Dendritic cell treated with granulocyte-macrophage colony-stimulating factor and Interleukin-4, amounts not matched to agents 40 ng/mL and 50 ng/mL, for 4 days (primary cell): ENCODE measurements at regions not wholly inside any gene's neighbourhood (a gene's known extent, or its start where the extent isn't known, plus 50 kb on each side); places are given as distances from the start of the nearest gene placed in this dataset.
"Not testable (repeated sequence)": the region's sequence is repeated elsewhere in the genome, so short reads cannot be mapped to it uniquely, and the experiment has no call there.

Experiments
- H3K27ac Mint-ChIP-seq: one replicate; pipeline ENCODE4 v1.8.0; 2022; ENCODE audit warnings: mild to moderate bottlenecking, mixed read lengths
- H3K27me3 Mint-ChIP-seq: one replicate; pipeline ENCODE4 v1.8.0; 2022; ENCODE audit warnings: mild to moderate bottlenecking, mixed read lengths
- H3K36me3 Mint-ChIP-seq: one replicate; pipeline ENCODE4 v1.8.0; 2022; ENCODE audit warnings: low read depth, mixed read lengths
- H3K4me1 Mint-ChIP-seq: one replicate; pipeline ENCODE4 v1.8.0; 2022; ENCODE audit warnings: low read depth, mixed read lengths
- H3K4me3 Mint-ChIP-seq: one replicate; pipeline ENCODE4 v1.8.0; 2022; ENCODE audit warnings: mild to moderate bottlenecking, moderate library complexity, mixed read lengths
- H3K9me3 Mint-ChIP-seq: one replicate; pipeline ENCODE4 v1.8.0; 2022; ENCODE audit warnings: mixed read lengths
- intact Hi-C: fragments of 100-400 bp; cut with micrococcal nuclease; formaldehyde crosslinking; loops from one replicate; pipeline ENCODE4 v1.15.0; 2022

DNA sequence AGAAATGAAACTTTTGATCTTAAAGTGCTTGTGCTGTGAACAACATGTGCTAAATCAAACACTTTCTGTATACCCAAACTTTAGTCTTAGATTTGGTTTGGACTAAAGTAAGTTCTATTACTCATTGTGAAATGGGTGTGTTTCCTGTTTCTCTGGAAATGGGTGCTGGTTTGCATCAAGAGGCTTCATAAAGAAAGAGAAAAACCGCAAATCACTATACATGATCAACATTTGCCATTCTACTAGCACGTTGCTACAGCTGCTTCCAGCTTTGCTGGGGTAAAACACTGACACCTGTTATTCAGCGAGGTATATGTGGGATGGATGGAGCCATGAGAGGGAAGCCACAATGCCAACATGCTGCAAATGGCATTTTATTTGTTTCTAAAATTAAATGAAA lies 547.0 kb upstream of the ACVR2A start:
- Mint-ChIP-seq H3K36me3 (no peaks in the 10 kb centered on the region), H3K4me3 (no peak overlapping the region), H3K27me3 (no peaks in the 10 kb centered on the region), H3K4me1 (no peaks in the 10 kb centered on the region), H3K27ac (no peak overlapping the region), H3K9me3 (peaks cover 9% of the 10 kb centered on the region)
- intact Hi-C loops, result no loop called here

DNA sequence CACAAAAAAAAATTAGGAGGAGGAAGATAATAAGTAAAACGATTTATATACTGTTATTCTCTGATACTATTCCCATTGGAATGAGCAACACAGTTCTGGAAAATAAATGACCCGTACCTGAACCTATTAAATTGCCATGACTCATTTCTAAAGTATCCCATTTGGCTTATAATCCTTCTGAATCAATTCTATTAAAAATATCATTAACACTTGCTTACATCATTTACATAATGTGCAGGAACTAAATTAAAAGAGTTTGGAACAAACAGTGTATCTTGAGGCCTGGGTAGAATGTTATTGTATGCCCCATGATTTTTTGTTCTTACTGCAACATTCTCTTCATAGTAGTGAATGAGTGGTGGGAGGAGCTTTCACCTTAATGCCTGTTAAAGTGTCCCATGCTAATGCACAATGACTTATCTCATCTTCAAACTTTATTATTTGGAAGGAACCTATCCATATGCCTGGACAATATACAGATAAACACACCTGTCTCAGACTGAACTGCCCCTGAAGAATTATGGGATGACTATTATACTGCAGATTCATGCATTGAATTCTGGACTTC lies 549.9 kb upstream of the ACVR2A start:
- Mint-ChIP-seq H3K9me3 (peaks cover 19% of the 10 kb centered on the region), H3K36me3 (no peaks in the 10 kb centered on the region), H3K4me1 (no peaks in the 10 kb centered on the region), H3K27me3 (no peaks in the 10 kb centered on the region), H3K27ac (no peak overlapping the region), H3K4me3 (no peak overlapping the region)
- intact Hi-C loops, result no loop called here

- Mint-ChIP-seq H3K27me3 (no peaks in the 10 kb centered on the region), H3K4me3 (no peak overlapping the region), H3K27ac (no peak overlapping the region), H3K9me3 (peaks cover 19% of the 10 kb centered on the region), H3K36me3 (no peaks in the 10 kb centered on the region), H3K4me1 (no peaks in the 10 kb centered on the region)
- intact Hi-C loops, result no loop called here
Measured at GRCh38 chr2:147293991-147294824, 550.6 kb upstream of the ACVR2A start.

GRCh38 chr2:147288131-147288530 lies 556.7 kb upstream of the ACVR2A start:
- H3K36me3 Mint-ChIP-seq, result no peaks in the 10 kb centered on the region
- no peak overlapping the region for H3K27ac Mint-ChIP-seq
- intact Hi-C loops, result no loop called here
- H3K4me3 Mint-ChIP-seq, result no peak overlapping the region
- H3K4me1 Mint-ChIP-seq, result no peaks in the 10 kb centered on the region
- no peaks in the 10 kb centered on the region for H3K27me3 Mint-ChIP-seq
- peaks cover 19% of the 10 kb centered on the region for H3K9me3 Mint-ChIP-seq

DNA sequence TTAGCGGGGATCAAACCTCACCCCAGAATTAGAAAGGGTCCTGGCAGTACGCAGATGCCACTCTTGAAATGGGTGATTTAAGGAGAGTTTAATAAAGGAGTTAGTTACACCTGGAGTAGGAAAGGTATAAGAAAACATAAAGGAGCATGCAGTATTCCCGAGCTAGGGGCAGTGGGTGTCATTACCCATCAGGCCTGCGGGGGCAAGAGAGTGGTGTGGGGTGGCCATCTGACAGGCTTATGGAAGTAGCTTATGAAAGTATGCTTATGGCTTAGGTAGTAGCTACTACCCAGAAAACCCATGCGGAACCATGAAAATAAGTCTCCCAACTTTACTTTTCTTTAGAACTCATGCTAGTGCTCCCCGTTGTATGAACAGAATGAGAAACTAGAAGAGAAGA lies 568.9 kb upstream of the ACVR2A start:
- no peaks in the 10 kb centered on the region for H3K27me3 Mint-ChIP-seq
- no peak overlapping the region for H3K27ac Mint-ChIP-seq
- H3K9me3 Mint-ChIP-seq, result peaks cover 27% of the 10 kb centered on the region
- no peaks in the 10 kb centered on the region for H3K36me3 Mint-ChIP-seq
- H3K4me3 Mint-ChIP-seq, result no peak overlapping the region
- H3K4me1 Mint-ChIP-seq, result no peaks in the 10 kb centered on the region
- intact Hi-C loops, result no loop called here

DNA sequence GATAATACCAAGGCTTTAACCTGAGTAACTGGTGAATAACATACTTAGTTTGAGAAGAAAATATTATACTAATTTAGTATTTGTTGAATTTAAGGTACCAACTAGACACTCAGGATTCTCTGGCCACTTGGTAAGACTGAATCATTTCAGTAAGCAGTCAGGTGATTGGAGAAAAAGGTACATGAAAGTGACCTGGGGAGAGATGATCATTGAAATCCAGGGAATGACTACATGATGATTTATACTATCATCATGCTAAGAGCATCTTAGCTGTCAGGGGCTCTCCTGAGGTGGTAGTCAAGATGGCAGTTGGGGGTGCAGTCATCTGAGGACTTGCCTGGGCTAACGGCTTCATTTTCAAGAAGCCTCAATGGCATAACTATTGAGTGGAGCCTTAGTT lies 571.2 kb upstream of the ACVR2A start:
- no peaks in the 10 kb centered on the region for H3K27me3 Mint-ChIP-seq
- H3K4me1 Mint-ChIP-seq, result no peaks in the 10 kb centered on the region
- intact Hi-C loops, result no loop called here
- no peak overlapping the region for H3K4me3 Mint-ChIP-seq
- H3K36me3 Mint-ChIP-seq, result no peaks in the 10 kb centered on the region
- H3K9me3 Mint-ChIP-seq, result peaks cover 36% of the 10 kb centered on the region
- no peak overlapping the region for H3K27ac Mint-ChIP-seq

DNA sequence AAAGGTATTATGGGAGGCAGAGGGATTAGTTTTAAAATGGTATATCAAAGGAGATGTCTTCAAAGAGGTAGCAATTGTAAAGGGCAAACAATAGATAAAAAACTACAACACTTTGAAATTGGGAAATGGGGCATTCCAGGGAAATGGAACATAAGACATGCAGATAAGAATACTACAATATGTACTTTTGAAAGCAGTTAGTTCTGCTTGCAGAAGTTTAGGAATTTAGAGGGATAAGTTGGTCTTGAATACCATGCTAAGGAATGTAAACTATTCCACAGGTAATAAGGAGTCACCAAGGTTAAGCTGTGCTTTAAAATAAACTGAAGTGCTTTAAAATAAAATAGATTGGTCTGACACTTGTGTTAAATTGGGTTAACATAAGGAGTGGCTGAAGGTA lies 571.7 kb upstream of the ACVR2A start:
- Mint-ChIP-seq H3K4me1 (no peaks in the 10 kb centered on the region), H3K27me3 (no peaks in the 10 kb centered on the region), H3K27ac (no peak overlapping the region), H3K36me3 (no peaks in the 10 kb centered on the region), H3K4me3 (no peak overlapping the region), H3K9me3 (peaks cover 42% of the 10 kb centered on the region)
- intact Hi-C loops, result no loop called here

DNA sequence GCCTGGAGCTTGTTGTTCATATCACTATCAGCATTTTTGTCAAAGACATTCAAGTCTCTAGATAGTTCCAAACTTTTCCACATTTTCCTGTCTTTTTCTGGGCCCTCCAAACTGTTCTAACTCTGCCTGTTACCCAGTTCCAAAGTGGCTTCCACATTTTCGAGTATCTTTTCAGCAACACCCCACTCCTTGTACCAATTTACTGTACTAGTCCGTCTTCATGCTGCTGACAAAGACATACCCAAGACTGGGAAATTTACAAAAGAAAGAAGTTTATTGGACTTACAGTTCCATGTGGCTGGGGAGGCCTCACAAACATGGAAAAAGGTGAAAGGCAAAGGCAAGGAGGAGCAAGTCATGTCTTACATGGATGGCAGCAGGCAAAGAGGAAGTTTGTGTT lies 575.2 kb upstream of the ACVR2A start:
- H3K36me3 Mint-ChIP-seq, H3K4me3 Mint-ChIP-seq, H3K4me1 Mint-ChIP-seq, H3K27me3 Mint-ChIP-seq, intact Hi-C loops, H3K27ac Mint-ChIP-seq: not testable (repeated sequence)
- H3K9me3 Mint-ChIP-seq, result peaks cover 39% of the 10 kb centered on the region

GRCh38 chr2:147260241-147260640 lies 584.6 kb upstream of the ACVR2A start:
- Mint-ChIP-seq H3K27me3 (no peaks in the 10 kb centered on the region), H3K27ac (no peak overlapping the region), H3K4me1 (no peaks in the 10 kb centered on the region), H3K9me3 (no peaks in the 10 kb centered on the region), H3K4me3 (no peak overlapping the region), H3K36me3 (no peaks in the 10 kb centered on the region)
- intact Hi-C loops, result no loop called here

GRCh38 chr2:147255812-147256211 lies 589.0 kb upstream of the ACVR2A start:
- no peaks in the 10 kb centered on the region for H3K27me3 Mint-ChIP-seq
- no peak overlapping the region for H3K27ac Mint-ChIP-seq

GRCh38 chr2:147250652-147251356 lies 594.0 kb upstream of the ACVR2A start:
- Mint-ChIP-seq H3K27ac (no peak overlapping the region), H3K36me3 (no peaks in the 10 kb centered on the region)
- intact Hi-C loops, result no loop called here

More at GRCh38 chr2:147255812-147256211, 589.0 kb upstream of the ACVR2A start:
- no peak overlapping the region for H3K4me3 Mint-ChIP-seq
- no peaks in the 10 kb centered on the region for H3K36me3 Mint-ChIP-seq
- peaks cover 9% of the 10 kb centered on the region for H3K9me3 Mint-ChIP-seq
- intact Hi-C loops, result no loop called here
- H3K4me1 Mint-ChIP-seq, result no peaks in the 10 kb centered on the region

DNA sequence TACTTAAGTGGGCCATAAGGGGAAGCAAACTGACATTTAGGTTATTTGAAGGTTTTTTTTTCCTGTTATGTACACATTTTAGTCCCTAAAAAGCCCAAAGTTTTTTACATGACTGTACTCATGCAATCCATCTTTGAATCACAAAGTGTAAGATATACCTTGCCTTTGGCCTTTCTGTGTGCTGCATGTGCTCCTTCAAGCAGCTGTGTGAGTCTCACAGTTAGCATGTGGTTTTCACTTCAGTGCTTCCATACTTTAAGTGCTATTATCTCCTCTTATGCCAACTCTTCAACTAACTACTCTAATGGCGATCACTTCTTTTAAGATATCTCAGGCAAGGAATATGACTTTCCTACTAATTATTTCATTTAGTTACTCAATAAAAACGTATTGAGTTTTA lies 597.1 kb upstream of the ACVR2A start:
- Mint-ChIP-seq H3K4me1 (no peaks in the 10 kb centered on the region), H3K27me3 (no peaks in the 10 kb centered on the region), H3K27ac (no peak overlapping the region), H3K9me3 (peaks cover 10% of the 10 kb centered on the region), H3K4me3 (no peak overlapping the region), H3K36me3 (no peaks in the 10 kb centered on the region)
- intact Hi-C loops, result no loop called here

More at GRCh38 chr2:147250652-147251356, 594.0 kb upstream of the ACVR2A start:
- Mint-ChIP-seq H3K9me3 (peaks cover 15% of the 10 kb centered on the region), H3K4me3 (no peak overlapping the region), H3K4me1 (no peaks in the 10 kb centered on the region), H3K27me3 (no peaks in the 10 kb centered on the region)

GRCh38 chr2:147242445-147242844 lies 602.4 kb upstream of the ACVR2A start:
- intact Hi-C loops, result no loop called here
- Mint-ChIP-seq H3K4me1 (no peaks in the 10 kb centered on the region), H3K27me3 (no peaks in the 10 kb centered on the region), H3K36me3 (no peaks in the 10 kb centered on the region), H3K9me3 (peaks cover 6% of the 10 kb centered on the region), H3K4me3 (no peak overlapping the region), H3K27ac (no peak overlapping the region)

DNA sequence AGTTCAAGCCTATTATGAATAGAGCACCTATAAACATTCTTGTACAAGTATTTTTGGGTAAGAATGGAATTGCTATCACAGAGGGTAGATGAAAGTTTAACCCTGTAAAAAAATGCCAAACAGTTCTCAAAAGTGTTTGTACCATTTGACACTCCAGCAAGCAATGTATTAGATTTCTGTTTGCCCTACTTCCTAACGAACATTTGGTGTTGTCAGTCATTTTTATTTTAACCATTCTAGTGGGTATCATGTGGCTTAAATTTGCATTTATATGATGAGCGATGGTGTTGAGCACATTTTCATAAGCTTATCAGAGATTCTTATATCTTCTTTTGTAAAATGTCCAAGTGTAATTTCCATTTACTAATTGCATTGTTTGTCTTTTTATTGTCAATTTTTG lies 608.2 kb upstream of the ACVR2A start:
- H3K4me1 Mint-ChIP-seq, result no peaks in the 10 kb centered on the region
- intact Hi-C loops, result no loop called here

More for the DNA sequence above, 608.2 kb upstream of the ACVR2A start:
- H3K36me3 Mint-ChIP-seq, result no peaks in the 10 kb centered on the region
- no peak overlapping the region for H3K27ac Mint-ChIP-seq
- no peaks in the 10 kb centered on the region for H3K27me3 Mint-ChIP-seq
- no peaks in the 10 kb centered on the region for H3K9me3 Mint-ChIP-seq
- H3K4me3 Mint-ChIP-seq, result no peak overlapping the region
